GM12878 (cell line): ENCODE measurements at regions not wholly inside any gene's neighbourhood (a gene's known extent, or its start where the extent isn't known, plus 50 kb on each side); places are given as distances from the start of the nearest gene placed in this dataset.

Source experiments
- ELK1 ChIP-seq: IDR thresholded peaks from 2 replicates; pipeline ENCODE4 v1.6.1; 2012; ENCODE audit warnings: low read depth, low read length, improper control_type of control experiment
- IRF3 ChIP-seq: fragments of 450-650 bp; IDR thresholded peaks from 2 replicates; pipeline ENCODE4 v1.6.1; 2014; ENCODE audit warnings: mild to moderate bottlenecking
- KAT2A ChIP-seq: conservative IDR thresholded peaks from 2 replicates; pipeline ENCODE4 v1.6.1; 2011; ENCODE audit warnings: low read depth, low read length; ENCODE audit not compliant: control insufficient read depth
- POLR2A ChIP-seq: IDR thresholded peaks from 2 replicates; pipeline ENCODE4 v1.6.1; 2011; ENCODE audit warnings: low read depth, mild to moderate bottlenecking, low read length
- POLR2AphosphoS5 ChIP-seq: IDR thresholded peaks from 2 replicates; pipeline ENCODE4 v1.6.1; 2011; ENCODE audit warnings: mild to moderate bottlenecking, low read length, inconsistent platforms
- TF ChIP-seq, protein P1 (sequence below), 3 experiments: IDR thresholded peaks in 2 of 3; conservative IDR thresholded peaks in 1 of 3; 2 replicates each; pipeline ENCODE4 v1.5.1; 2011; ENCODE audit warnings: low read depth in 3 of 3, low read length in 3 of 3, mild to moderate bottlenecking in 3 of 3, control low read depth in 2 of 3, moderate library complexity in 2 of 3, inconsistent platforms in 1 of 3, mixed read lengths in 1 of 3; ENCODE audit not compliant: control insufficient read depth in 2 of 3, insufficient read depth in 1 of 3; ENCODE audit errors: extremely low read depth in 1 of 3
- TF ChIP-seq, protein P2 (sequence below): IDR thresholded peaks from 2 replicates; pipeline ENCODE4 v1.6.1; 2011; ENCODE audit warnings: borderline replicate concordance, low read depth, mild to moderate bottlenecking, moderate library complexity, mixed read lengths, low read length; ENCODE audit not compliant: insufficient read depth; ENCODE audit errors: extremely low read length

DNA sequence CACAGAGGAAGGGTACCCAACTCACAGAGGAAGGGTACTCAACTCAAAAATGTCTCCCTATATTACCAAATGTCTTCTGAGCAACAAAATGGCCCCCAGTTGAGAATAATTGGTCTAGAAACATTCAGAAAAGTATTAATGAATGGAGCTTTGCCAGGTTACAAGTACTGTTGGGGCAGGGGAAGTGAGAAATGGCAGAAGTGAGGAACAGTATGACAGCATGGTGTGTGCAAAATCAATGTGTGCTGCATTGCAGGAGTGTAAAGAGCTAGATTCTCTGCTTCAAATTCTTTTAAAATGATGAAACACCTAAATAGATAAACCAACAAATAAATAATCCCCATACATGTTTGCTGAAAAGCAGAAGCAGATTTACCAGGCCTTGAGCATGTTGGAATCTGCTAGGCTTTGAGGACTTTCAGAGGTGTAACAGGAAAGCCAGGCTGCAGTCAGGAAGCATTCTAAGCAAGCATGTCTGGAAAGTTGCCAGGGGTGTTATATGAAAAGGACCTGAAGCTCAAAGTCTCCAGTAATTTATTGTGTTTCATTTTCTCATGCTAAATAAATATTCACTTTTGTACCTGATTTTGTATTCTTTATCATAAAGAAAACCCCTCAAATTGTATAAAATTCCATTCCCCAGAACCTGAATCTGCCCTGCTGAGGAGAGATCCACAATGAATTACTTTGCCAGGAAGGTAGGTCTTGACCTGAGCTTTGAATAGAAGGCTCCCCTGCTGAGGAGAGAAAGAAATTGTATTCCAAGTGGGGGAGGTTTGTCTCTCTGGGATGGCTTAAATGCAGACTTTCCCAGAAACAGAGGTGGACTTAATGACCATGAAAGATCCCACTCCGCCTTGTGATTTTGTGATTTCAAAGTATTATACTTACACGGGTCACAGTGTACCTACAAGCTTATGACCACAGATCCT is 265.0 kb upstream of the MARCKS start:
- TF ChIP-seq POLR2A, result no peak
- TF ChIP-seq ELK1, result no peak
- TF ChIP-seq, protein P1, sequence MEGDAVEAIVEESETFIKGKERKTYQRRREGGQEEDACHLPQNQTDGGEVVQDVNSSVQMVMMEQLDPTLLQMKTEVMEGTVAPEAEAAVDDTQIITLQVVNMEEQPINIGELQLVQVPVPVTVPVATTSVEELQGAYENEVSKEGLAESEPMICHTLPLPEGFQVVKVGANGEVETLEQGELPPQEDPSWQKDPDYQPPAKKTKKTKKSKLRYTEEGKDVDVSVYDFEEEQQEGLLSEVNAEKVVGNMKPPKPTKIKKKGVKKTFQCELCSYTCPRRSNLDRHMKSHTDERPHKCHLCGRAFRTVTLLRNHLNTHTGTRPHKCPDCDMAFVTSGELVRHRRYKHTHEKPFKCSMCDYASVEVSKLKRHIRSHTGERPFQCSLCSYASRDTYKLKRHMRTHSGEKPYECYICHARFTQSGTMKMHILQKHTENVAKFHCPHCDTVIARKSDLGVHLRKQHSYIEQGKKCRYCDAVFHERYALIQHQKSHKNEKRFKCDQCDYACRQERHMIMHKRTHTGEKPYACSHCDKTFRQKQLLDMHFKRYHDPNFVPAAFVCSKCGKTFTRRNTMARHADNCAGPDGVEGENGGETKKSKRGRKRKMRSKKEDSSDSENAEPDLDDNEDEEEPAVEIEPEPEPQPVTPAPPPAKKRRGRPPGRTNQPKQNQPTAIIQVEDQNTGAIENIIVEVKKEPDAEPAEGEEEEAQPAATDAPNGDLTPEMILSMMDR (IDR thresholded peaks at IDR 0.05 in 2 of 3, conservative IDR thresholded peaks at IDR 0.05 in 1 of 3; ENCODE audit: control insufficient read depth in 2 of 3, extremely low read depth in 1 of 3, insufficient read depth in 1 of 3, low read depth in 3 of 3, low read length in 3 of 3), result no peak
- TF ChIP-seq, protein P2, sequence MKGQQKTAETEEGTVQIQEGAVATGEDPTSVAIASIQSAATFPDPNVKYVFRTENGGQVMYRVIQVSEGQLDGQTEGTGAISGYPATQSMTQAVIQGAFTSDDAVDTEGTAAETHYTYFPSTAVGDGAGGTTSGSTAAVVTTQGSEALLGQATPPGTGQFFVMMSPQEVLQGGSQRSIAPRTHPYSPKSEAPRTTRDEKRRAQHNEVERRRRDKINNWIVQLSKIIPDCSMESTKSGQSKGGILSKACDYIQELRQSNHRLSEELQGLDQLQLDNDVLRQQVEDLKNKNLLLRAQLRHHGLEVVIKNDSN, result no peak
- no peak for TF ChIP-seq KAT2A
- TF ChIP-seq POLR2AphosphoS5, result no peak
- TF ChIP-seq IRF3, result no peak
